ENCODE measurements at regions not wholly inside any gene's neighbourhood (a gene's known extent, or its start where the extent isn't known, plus 50 kb on each side); places are given as distances from the start of the nearest gene placed in this dataset.

DNA sequence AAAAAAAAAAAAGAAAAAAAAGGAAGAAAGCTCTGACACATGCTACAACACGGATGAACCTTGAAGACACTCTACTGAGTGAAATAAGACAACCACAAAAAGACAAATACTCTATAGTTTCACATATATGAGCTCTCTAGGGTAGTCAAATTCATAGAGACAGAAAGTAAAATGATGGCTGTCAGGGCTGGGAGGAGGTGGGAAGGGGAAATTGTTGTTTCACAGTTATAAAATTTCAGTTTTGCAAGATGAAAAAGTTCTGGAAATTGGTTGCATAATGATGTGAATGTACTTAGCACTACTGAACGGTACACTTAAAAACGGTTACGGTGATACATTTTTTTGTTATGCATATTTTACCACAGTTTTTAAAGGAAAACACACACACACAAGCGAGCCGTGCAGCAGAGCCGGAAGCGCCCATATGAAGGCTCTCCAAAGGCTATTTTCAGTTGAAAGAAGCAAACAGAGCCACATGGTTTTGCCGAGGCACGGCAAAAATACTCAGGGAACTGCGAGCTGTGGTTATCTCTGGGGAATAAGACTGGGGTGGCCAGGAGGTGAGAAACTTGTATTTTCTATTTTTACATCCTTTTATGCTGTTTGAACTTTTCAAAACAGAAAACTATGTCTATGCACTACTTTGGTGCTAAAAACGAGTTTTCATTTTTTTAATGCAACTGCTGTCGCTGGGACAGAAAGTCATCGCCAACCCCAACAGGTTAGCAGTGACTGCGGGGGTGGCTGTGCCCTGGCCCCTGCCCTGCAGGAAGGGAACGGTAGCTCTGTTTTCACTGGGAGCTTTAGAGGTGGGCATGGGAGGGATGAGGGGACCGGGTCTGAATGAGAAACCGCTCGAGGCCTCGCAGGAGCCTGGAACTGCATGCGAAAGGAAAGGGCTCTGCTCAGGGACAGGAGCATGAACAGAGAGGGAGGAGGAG lies 132.9 kb downstream of the OAT start:
- DNase-seq: no peak

DNA sequence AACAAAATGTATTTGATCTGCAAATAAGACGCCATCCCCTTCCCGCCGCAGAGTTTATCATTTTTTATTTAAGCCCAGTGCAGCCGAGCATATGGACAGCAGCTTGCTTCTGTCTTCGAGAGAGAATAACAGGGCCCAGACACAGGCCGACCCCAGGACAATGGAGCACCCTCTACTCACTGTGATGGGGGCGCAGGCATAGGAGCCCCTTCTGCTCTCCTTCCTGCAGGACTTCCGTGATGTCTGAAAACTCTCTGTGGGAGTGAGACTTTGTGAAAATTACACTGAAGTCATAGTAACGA lies 134.8 kb downstream of the OAT start:
- no peak for DNase-seq

DNA sequence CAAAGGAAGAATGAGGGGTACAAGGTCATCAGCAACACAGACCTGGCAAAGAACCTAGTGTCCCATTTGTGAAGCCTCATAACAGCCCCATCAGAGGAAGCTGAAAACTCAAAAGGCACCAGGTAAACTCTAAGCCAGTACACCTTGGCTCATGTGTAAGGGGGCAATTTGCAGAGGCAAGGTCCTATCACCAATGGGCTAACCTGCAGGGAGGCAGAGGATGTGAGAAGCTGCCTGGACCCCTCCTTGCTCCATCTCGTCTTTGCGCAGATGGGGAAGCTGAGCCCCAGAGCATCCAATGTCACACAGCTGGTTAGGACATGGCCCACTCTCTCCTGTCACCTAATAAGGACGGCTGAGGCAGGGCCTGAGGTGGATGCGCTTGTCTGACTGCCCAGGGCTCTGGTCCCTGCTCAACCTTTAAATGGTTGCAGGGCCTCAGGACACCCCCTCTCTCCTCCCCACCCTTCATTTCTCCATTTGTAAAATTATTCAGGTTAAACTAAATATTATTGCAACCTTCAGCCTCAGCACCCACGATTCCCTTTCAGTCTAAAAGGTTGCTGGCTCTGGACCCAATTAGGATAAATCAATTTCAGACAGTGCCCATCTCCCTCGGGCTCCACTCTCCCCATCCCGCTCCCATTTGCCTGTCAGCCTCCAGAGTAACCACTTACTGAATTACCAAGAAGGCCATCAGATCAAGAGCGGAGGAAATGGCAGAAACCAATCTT lies 135.3 kb downstream of the OAT start:
- DNase-seq: no peak

DNA sequence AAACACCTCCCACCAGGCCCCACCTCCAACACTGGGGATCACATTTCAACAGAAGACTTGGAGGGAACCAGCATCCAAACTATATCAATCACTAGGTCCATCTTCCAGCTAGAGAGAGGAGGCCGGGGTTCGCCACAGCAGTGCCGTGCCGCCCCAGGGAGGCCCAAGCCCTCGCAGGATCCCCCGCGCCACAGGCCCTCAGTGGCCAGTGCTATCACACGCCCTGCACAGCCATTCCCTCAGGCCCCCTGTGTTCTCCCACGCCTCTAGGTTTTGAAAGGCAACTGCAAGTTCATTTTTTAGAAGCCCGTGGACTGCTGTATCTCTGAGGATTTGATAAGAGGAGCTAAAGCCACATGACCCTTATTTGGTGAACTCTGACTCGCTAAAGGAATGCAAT lies 136.4 kb downstream of the OAT start:
- DNase-seq: no peak

DNA sequence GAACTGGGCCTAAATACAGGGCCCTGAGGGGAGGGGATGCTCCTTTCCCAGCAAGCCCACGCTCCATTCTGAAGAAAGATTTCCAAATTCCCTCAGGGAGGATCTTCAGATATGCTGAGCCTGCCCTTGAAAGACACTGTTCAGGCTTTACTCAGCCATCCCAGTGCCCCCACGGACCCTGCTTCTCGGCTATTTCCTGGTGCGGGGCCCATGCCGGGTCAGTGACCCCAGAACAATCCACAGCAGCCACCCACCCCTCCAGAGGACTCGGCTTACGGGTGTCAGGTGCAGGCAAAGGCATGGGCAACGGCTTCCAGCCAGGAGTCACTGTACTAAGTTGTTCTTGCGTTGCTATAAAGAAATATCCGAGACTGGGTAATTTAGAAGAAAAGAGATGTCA lies 137.1 kb downstream of the OAT start:
- no peak for DNase-seq

DNA sequence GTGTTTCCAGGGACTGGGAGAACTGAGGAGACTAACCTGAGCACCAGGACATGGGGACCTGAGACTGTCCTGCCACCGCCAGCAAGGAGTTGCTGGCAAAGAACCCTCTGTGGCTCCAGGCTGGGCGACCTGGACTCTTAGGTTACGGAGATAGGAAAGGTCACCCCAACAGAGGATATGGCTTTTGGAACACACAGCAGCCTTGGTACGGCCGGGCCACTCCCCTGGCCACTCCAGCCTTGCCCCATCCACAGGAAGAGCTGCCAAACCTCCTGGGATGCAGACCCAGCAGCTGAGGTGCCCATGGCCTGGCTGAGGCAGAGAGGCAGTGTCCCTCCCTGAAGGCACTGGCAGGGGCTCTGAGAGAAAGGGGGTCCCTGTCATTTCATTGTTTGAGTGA lies 137.8 kb downstream of the OAT start:
- no peak for DNase-seq

DNA sequence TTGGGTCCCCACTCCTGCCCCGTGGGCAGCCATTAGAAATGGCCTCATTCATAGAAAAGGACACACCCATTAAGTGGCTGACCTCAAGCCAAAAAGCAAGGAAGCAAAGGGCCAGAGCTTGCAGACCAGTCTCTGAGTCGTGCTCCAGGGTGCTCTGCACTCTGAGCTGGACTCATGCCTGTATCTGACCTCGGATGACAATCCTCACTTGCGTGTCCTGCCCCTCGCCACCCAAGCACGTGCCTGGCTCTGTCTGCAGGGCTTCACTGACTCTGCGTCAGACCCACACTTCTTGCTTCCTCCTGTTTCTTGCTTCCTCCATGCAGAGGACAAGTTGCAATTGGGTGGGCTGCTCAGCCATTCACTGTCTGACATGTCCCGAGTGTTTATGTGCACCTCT lies 138.8 kb downstream of the OAT start:
- DNase-seq: no peak

DNA sequence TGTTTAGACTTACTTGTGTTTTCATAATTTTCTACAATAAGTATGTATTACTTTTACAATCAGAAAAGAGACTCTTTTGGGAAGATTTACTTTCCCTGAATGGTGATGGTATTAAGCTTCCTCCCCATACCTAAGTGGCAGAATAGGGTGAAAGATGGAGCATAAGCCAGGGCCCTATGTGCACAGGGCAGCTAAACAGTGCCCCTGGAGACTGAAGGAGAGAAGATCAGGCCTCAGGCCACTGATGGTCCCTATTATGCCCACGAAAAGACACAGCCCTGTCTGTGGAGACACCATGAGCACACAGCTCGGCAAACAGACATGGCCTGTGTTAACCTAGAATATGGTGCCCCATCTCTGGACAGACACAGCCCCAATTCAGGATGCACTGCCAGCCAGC lies 139.4 kb downstream of the OAT start:
- no peak for DNase-seq

DNA sequence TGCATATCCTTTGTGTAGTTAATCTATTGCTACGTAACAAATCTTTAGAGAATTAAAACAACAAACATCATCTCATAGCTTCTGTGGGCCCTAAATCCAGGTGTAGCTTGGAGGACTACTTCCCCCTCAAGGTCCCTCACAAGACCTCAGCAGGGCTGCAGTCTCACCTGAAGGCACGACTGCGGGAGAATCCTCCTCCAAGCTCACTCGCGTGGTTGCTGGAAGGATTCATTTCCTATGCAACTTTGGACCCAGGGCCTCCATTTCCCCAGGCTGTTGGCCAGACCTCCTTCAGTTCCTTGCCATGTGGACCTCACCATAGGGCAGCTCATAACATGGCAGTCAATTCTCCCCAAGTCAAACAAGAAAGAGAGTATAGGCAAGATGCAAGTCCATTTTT lies 140.4 kb downstream of the OAT start:
- no peak for DNase-seq

DNA sequence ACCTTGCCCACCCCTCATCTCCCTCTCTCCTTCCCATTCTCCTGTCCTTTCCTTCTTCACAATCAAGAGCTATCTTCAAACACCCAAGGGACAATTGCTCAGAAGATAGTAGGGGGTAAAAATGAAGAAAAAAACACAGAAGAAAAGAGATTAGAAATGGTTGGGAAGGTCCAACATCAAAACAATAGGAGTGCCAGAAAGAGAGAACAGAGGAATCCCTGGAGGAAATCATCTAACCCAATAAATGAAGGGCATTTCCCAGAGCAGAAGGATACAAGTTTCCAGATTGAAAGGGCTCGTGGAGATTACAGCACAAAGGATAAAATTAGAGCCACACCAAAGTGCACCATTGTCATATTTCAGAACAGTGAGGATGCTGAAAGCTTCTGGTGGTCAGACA lies 145.6 kb downstream of the OAT start:
- DNase-seq: no peak

DNA sequence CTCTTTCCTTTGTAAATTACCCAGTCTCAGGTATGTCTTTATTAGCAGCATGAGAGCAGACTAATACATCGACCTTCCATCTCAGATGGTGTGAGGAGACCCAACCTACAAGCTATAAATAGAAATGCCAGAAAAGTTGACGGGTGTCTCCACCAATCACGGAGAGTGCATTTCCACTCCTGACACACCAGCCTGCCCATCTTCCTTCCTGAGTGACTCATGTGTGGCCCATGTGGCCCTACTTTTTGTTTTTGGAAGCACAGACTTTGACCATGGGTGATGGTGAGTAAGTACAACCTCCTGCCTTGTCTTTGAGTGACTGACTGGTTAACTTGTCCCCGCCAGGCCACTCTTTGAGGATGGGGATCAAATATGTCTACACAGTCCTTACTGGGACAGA lies 147.0 kb downstream of the OAT start:
- DNase-seq: no peak

DNA sequence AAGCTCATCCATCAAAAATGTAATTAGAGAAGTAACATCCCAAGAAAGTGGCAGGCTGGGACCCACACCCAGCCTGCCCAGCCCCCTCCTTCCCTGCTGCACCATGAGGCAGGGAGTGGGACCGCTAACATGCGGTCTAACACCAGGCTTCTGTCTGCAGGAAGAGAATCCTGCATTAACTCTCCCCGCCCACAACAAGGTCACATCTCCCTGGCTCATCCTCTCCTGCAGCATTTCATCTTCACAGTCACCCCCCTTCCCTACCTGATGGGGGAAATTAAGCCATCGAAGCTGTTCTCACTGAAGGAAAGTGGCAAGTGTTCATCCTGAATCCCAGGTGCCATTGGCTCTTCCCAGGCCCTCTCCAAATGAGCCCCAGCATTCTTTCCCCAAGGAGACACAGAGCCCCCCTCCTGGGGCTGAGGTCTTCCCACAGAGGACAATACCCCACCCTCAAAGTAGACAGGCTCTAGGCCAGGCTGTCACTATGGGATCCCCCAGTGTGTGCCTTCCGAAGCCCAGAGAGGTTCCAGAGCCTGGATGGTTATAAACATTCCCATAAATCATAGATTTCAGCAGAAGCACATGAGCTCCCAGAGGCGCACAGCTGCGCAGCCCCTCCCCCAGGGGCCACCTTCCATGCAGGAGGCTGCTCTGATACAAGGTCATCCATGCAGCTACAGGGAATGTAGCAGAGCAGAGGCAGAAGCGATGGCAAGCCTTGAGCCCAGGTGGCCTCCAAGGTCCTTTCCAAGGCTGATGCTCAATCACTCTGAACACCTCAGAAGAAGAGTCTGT lies 148.0 kb downstream of the OAT start:
- no peak for DNase-seq

DNA sequence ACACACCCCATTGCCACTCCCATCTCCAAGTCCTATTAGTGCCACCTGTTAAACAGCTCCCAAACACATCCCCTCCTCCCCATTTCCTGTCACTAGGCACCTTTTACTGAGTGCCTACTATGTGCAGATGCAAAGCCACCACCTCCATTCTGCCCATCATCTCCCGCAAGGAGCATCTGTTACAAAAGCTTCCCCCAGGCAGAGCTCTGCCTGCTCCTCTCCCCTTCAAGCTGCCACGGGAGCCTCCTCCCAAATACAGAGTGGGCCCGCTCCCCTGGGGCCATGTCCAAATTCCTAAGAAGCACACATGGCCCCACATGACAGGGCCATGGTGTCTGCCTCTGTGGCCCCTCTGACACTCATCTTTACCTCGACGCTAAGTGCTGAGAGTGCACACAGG lies 149.7 kb downstream of the OAT start:
- DNase-seq: no peak

DNA sequence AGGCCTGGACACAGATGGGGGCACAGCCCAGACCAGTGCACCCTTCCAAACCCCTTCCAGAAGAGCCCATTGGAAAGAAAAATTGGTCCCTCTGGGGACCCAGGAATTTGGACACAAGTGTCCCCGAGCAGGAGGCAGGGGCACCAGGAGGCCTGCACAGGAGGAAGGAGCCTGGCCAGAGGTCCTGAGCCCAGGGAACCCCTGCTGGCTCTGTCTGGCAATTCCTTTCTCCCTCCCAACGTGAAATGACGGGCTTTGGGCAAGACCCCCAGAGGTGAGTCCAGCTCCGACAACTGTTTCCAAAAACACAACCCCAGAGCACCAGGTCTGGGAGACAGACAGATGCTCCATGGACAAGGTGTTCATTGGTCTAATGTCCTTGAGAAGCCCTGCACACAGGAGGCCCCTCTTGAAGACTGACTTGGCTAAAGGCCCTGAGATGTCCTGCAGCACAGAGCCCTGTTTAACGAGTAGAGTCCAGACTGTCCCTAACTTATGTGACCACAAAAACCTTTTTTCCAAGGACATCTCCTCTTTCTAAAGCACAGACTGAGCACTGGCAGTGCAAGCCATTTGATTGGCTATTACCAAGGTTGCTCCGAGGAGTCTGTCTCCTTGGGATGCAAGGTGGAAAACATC lies 150.7 kb downstream of the OAT start:
- no peak for DNase-seq

DNA sequence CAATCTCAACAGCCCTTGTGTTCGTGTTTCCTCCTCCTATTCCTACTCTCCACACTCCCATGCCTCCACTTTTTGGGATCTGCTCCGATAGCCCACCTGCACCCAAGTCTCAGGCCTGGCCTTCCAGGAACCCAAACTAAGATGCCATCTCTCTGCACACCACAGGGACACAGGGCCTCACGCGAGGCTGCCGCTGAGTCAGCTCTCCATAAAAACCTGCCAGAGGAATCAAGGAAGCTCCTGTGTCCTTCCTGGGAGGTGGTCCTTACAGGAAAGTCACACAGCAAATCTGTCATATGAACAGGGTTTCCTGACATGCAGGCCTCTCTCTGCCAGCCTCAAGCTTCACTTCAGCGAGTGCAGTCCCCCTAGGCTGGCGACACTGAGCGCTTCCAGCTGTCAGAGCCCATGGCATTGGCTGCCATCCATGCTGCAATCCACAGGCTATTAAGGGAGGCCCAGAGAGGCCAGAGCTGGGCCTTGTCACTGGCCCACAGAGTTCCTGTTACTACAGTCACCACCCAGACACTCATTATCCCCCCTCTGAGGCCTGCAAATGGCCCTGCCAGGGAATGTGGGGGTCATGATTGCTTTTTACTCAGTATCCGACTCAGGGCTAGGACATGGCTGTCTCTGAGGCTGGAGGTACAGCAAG lies 151.4 kb downstream of the OAT start:
- DNase-seq: no peak

DNA sequence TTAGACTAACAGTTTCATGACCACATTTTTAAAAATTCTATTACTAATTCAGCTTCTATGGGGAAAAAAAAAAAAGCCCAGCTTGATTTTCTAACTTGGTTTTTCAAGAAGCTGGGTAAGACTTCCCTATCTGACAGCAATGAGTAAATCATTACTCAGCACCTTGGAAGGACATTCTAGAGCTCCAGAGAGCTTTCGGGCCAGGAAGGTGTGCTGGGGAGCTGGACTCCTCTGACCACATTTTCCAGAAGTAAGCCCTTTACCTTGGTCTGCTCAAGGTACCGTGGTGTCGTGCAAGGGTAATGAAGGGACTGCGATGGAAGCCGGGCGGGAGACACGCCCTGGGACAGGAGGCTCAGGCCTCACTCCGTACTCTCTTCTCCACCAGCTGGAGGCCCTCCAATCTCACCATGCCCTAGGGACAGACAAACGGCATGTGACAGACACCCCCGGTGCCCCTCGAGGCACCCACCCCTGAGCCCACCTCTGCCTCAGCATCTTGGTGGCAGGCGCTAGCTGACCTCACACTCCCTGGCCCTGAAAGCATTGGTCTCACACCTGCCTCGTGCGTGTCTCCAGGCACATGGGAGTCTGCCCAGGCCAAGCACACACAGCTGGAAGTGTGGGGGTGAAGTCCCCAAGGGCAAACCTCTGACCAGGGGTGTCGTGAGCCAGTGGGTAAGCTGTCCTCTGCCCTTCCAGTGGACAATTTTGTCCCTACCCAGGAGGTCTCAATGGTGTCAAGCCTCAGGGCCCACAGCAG lies 152.1 kb downstream of the OAT start:
- DNase-seq: no peak

DNA sequence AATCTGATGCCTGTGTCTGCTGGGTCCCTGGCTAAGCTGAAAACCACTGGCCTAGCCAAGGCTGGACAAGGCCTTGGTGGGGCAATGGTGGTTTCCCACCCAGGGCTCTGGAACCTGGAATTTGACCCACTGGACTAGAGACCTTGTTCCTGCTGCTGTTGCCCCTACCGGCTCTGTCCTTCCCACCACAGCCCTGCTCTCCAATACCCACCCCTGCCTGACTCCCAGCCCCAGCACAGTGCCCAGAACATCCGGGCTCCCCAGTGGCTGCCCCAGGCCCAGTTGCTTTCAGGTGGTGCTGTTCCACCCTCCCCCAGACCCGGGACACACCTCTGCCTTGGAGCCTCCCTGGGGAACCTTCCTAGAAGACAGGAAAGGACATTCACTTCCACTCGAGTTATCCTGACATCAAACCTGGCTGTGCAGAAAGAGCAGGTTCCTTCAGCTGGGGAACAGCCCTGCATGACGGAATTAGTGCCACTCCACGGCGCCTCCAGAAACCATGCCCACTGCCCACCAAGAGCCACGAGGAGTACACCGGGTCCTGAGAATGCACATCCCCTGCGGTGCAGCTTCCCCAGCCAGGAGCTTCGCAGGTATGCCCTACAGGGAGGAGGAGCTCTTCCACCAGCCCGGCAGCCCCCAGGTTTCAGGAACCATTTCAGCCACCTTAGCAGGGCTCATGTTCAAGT lies 152.8 kb downstream of the OAT start:
- DNase-seq: no peak

DNA sequence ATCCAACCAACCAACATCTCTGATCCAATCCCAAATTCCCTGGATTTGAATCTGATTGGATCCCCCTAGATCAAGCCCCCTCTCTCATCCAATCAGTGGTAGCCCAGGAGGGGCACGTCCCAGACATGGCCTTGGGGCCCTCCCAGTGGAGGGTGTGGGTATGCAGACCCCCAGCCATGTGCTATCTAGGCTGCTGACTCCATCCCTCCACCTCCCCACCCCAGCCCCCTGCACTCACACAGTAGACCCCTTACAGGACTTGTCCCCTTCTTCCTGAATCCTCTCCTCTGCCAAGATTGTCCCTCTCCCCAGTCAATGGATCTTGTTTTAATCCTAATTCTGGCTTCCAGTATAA lies 153.4 kb downstream of the OAT start:
- no peak for DNase-seq

DNA sequence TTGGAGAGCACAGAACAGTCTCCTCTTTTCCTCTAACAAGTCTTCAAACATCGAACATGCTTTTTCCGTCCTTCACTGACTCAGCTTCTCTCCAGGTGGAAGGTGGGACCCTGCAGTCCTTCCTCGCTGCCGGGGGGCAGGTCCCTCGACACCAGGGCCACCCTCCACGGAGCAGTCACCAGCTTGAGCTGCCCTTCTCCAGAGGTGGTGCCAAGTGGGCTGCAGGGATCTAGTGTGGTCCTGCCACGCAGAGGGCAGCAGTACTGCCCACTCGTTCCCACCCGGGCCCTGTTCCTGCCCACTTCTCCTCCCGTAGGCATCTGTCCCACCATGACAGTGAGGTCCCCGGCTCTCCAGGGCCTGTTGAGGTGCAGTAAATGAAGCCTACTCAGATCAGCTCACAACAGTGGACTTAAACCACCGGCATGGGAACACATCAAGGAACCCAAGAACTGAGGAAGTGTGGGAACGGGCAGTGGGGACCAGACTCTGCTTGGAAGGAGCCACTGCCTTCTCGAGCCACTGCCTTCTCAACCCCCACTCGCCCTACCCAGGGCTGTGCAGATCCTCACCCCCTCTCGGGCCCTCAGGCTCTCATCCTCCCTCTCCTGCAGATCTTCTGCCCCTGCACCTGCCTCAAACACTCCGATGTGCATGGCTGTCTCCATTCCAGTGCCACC lies 153.9 kb downstream of the OAT start:
- no peak for DNase-seq

DNA sequence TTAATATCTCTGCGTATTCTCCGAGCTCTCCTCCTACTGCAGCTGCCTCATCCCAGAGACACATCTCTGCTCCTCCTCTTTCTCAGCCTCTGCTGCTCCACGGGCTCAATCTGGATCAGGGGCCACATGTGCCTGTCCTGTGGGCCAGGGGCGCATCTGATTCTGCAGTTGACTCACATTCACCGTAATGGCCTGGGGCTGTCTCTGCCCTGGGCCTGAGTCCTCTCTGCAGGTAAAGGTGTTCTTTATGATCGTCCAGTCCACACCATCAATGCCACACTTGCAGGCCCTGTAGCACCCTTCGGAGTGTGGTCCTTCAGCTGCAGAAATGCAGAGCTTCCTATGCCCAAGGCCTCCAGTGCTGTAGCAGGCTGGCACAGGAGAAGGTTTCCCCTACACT lies 154.5 kb downstream of the OAT start:
- DNase-seq: no peak

DNA sequence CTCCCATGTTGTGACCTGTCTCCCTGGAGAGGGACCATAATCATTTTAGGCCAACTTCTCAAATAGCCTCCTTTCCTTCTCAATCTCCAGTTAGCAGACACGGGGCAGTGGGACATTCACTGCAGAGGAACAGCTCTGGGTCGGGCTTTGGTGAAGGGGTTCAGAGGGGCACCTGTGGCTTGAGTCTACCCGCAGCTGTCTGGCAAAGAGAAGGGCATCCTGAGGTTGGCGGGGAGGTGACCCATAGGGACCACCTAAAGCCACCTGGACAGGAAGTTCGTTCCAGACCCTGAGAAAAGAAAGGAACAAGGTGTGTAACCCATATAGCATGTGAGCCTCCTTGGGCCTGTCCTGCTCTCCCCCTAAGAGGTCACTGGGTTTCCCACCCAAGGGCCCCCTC lies 155.0 kb downstream of the OAT start:
- DNase-seq: no peak

All from CD4-positive, alpha-beta T cell treated with Interleukin-12 subunit alpha and Interleukin-12 subunit beta, for 1 hour (primary cell).